Spleen (tissue), 7 donors: ENCODE measurements at regions not wholly inside any gene's neighbourhood (a gene's known extent, or its start where the extent isn't known, plus 50 kb on each side); places are given as distances from the start of the nearest gene placed in this dataset.

Experiments
- POLR2AphosphoS5 ChIP-seq, 3 donors: sonication (generic); formaldehyde crosslinking; IDR thresholded peaks; one replicate each; pipeline ENCODE4 v1.5.1; 2017; ENCODE audit warnings: antibody characterized with exemption in 3 of 3
- TF ChIP-seq, protein P1 (sequence below), 11 experiments: fragments of 200-600 bp in 7 of 11; fragments of 450-650 bp in 4 of 11; sonication (generic) in 4 of 11; IDR thresholded peaks in 8 of 11; conservative IDR thresholded peaks in 3 of 11; 1 replicate in 7 of 11; 2 replicates in 4 of 11; pipeline versions ENCODE4 v1.4.0 to v1.8.0; 2016 to 2021; ENCODE audit warnings: antibody characterized with exemption in 11 of 11, inconsistent platforms in 4 of 11, mild to moderate bottlenecking in 1 of 11
- donor health status: DM: no; HTN: no; CAD: no; lungs with moderate emphysema.
- donor health status: DM: no; HTN: no; CAD: no.
- donor health status: DM: no; HTN: no; CAD: no.

DNA sequence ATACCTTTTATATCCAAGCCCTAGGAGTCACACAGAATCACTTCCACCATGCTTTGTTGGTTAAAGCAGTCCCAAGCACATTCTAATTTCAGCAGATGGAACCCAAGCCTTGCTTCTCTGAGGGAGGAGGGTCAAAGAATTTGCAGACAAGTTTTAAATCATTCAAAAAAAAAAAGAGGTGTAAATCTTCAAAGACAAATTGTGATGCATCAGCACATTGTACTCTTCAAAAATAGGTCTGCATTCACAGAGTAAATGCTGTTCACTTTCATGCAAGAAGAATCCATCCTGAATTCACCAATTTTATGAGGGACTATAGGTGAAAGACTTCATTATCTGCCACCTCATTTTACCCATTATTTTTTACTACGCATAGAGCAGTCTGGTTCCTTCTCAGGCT, 321.8 kb upstream of the PRDM1 start:
- TF ChIP-seq, protein P1, sequence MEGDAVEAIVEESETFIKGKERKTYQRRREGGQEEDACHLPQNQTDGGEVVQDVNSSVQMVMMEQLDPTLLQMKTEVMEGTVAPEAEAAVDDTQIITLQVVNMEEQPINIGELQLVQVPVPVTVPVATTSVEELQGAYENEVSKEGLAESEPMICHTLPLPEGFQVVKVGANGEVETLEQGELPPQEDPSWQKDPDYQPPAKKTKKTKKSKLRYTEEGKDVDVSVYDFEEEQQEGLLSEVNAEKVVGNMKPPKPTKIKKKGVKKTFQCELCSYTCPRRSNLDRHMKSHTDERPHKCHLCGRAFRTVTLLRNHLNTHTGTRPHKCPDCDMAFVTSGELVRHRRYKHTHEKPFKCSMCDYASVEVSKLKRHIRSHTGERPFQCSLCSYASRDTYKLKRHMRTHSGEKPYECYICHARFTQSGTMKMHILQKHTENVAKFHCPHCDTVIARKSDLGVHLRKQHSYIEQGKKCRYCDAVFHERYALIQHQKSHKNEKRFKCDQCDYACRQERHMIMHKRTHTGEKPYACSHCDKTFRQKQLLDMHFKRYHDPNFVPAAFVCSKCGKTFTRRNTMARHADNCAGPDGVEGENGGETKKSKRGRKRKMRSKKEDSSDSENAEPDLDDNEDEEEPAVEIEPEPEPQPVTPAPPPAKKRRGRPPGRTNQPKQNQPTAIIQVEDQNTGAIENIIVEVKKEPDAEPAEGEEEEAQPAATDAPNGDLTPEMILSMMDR (IDR thresholded peaks at IDR 0.05 in 8 of 11, conservative IDR thresholded peaks at IDR 0.05 in 3 of 11), result no peak
- TF ChIP-seq POLR2AphosphoS5 (IDR thresholded peaks at IDR 0.05), result no peak
